HG02610 (cell line): ENCODE measurements at regions not wholly inside any gene's neighbourhood (a gene's known extent, or its start where the extent isn't known, plus 50 kb on each side); places are given as distances from the start of the nearest gene placed in this dataset.
"Not testable (repeated sequence)": the region's sequence is repeated elsewhere in the genome, so short reads cannot be mapped to it uniquely, and the experiment has no call there.

Experiments
- ATAC-seq: cut with Tn5 transposase; IDR thresholded peaks from one replicate; pipeline ENCODE4 v1.9.1; 2021; ENCODE audit warnings: mild to moderate bottlenecking, moderate library complexity; ENCODE audit not compliant: unreplicated experiment

GRCh38 chr10:33715303-33715975, 381.0 kb upstream of the NRP1 start:
- no peak for ATAC-seq

- ATAC-seq: no peak
These were observed 378.4 kb upstream of the NRP1 start for GRCh38 chr10:33712825-33713224.

DNA sequence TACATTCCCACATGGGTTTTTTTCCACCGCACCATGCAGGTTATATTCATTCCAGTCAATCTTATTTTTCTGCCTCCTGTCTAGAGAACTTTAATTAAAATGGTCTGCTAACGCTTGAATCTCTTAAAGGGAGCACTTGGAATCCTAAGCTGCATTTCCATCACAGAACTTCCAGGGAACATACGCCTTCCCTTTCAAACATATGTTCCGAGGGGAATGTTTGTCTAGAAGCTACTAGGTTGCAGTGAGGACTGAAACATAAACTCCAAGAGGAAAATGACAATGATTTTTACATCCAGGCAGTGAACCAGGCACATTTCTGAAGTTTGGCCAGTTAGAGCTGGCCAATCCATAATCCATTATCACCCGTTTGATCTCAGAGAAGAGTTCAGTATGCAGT, 375.5 kb upstream of the NRP1 start:
- no peak for ATAC-seq

- no peak for ATAC-seq
These were observed 374.7 kb upstream of the NRP1 start for GRCh38 chr10:33709008-33709753.

DNA sequence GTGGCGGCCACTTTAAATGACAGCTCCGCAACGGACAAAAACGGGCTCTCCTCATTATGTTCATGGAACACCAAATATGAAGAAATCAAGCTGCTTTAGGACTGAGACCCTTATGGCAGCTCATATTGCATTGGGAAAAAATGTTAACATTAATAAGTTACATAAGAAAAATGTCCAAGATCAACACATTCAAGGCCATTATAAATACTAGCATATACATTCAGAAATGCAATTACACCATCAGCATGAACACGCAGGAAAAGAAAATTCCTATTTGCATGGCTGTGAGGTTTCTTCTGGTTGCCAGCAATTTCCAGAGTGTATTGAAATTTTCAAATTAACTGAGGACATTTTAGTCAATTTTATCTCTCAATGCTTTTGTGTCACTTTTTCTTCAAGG, 374.1 kb upstream of the NRP1 start:
- no peak for ATAC-seq

- no peak for ATAC-seq
These were observed 372.3 kb upstream of the NRP1 start for GRCh38 chr10:33706746-33707145.

- no peak for ATAC-seq
These were observed 371.7 kb upstream of the NRP1 start for GRCh38 chr10:33706191-33706590.

DNA sequence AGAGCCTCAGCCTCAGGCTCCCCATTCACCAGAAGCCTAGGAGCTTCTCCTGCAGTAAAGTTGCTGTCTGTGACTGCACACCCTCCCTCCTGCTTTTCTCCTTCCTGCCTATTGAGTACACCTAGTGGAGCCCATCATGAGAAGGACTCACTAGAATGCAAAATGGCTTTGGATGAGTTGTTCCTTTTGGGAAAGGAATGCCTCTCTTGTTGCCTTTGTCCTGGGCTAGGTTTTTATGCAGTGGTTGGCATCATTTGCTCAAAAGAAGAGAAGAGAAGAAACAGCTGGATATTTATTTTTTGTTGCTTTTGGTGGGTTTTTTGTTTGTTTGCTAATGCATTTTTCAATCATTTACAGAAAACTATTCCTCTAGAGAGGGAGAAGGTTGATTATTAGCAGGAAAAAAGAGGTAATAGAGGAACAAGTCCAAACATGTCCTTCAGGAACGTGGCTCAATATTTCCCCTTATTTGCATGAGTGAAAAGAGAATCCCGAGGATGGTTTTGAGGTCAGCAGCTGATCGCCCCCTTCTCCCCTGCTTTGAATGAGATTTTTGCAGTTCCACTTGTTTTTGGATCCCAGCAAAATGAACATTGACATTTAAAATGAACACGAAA, 369.9 kb upstream of the NRP1 start:
- ATAC-seq: no peak

- no peak for ATAC-seq
These were observed 369.2 kb upstream of the NRP1 start for GRCh38 chr10:33703501-33704213.

GRCh38 chr10:33698033-33698432, 363.6 kb upstream of the NRP1 start:
- no peak for ATAC-seq

GRCh38 chr10:33697016-33697415, 362.5 kb upstream of the NRP1 start:
- no peak for ATAC-seq

GRCh38 chr10:33695536-33695935, 361.1 kb upstream of the NRP1 start:
- no peak for ATAC-seq

- ATAC-seq: not testable (repeated sequence)
These were observed 356.1 kb upstream of the NRP1 start for GRCh38 chr10:33690536-33690935.

- no peak for ATAC-seq
These were observed 354.0 kb upstream of the NRP1 start for GRCh38 chr10:33688506-33688905.

DNA sequence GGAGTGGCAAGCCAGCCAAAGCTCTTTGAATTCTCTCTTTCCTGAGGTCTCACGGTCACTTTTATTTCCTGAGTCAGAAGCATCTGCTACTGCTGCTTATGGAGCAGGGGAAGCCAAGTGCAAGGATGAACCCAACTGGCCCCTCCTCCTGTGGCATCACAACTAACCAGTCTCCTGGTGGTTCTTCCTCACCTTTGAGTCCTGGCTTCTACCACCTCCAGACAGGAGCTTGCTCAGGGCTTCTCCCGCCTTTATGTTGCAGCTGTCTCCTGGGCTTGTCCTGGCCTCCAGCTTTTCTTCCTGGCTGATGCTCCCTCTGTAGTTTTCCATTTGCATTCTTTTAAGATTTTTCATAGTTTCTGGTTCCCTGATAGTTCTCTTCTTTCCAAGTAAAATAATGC, 349.7 kb upstream of the NRP1 start:
- no peak for ATAC-seq

DNA sequence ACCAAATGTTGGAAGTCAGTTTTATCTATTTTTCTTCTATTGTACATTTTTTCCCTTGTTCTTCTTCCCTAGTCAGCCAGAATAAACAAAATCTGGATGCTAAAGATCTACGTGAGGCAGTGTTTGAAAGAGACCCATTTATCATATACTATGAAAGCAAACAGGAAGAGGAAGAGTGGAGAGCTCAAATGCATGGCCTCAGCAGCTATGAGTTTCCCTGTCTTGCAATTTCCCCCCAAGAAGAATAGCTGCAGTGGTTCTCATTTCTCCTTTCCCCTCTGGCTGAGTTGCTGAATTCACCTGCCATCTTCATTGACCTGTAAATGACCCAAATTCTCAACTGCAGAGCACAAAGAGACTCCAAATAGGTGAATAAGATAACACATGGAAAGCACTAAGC, 347.1 kb upstream of the NRP1 start:
- ATAC-seq: no peak

GRCh38 chr10:33680036-33680435, 345.6 kb upstream of the NRP1 start:
- no peak for ATAC-seq

DNA sequence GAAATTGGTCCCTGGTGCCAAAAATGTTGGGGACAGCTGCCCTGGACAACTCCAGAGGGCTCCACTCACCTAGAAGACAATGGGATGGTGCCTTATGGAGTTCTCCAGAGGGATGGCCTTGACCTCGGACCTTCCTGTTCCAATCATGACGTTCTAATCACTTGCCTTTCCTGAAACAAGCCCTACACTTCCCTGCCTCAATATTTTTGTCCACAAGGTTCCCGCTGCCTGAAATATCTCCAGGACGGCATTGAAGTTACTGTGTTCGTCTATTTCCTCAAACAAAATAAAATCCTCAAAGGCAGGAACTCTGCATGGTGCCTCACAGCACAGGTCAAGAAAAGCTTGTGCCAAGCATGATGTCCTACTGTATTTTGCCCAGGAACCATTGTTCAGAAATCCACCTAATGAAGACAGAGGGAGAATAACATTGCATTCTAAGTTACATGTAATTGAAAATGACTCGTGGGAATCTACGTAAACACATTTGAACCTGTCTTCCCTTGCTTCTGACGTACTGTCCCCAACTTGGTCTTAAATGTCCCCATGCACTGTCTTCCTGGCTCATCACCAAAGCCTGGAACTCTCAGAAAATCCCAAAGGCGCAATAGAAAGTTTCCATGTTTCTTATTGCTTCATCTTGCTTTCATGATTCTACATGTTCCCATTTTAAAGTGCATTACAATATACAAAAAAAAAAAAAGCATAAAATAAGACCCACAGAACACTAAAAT, 342.3 kb upstream of the NRP1 start:
- ATAC-seq: no peak

GRCh38 chr10:33674986-33675599, 340.6 kb upstream of the NRP1 start:
- no peak for ATAC-seq

- no peak for ATAC-seq
These were observed 340.0 kb upstream of the NRP1 start for GRCh38 chr10:33674491-33674890.
